T follicular helper cell (primary cell): ENCODE measurements at regions not wholly inside any gene's neighbourhood (a gene's known extent, or its start where the extent isn't known, plus 50 kb on each side); places are given as distances from the start of the nearest gene placed in this dataset.
"Not testable (repeated sequence)": the region's sequence is repeated elsewhere in the genome, so short reads cannot be mapped to it uniquely, and the experiment has no call there.

ENCODE experiments used
- DNase-seq: peaks from one replicate; pipeline ENCODE4 v3.0.0-alpha.2; 2020; ENCODE audit warnings: low read depth

DNA sequence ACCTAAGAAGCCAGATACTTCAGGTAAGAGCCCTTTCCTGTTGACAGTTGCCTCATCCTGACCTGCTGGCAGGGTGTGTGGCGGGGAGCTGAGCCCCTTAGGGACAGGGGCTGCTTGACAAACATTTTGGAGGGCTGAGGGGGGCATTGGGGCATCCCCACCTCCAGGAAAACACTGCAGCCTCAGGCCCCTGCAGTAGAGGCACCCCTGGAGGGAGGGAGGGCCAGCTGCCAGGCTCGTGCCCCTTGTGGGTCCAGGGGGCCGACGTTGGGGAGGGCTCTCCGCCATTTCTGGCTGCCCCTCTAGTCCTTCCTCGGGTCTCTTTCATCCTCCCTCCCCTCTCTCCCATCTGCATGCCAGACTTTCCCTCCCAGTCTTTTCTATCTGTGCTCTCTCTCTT lies 177.3 kb downstream of the RPS24 start:
- no peak for DNase-seq

GRCh38 chr10:78211561-78212051 lies 177.9 kb downstream of the RPS24 start:
- DNase-seq, result no peak

DNA sequence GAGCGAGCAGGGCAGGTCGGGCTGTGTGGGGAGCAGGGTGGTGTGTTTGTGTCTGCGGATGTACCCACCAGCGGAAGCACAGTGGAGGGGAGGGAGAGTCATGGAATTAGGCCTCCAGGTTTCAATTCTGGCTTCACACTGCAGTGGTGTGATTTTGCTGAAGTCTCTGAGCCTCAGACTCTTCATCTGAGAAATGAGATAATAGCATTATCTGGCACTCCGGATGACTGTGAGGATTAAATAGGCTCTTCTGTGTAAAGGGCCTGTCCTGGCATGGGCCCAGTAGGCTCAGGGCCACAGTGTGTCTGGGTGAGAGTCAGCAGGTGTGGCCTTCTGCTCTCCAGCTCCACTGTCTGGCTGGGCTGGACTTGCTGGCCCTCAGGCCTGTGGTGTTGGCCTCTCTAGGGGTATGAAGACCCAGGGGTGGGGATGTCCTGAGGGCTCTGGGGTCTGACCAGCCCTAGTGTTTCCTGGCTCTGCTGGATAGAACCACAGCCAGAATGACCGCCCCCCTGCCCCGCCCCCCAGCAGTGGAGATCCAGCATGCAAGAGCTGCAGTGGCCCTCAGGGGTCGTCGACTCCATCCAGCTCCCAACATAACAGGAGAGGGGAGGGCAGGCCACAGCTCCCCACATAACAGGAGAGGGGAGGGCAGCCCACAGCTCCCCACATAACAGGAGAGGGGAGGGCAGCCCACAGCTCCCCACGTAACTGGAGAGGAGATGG lies 178.6 kb downstream of the RPS24 start:
- DNase-seq, result no peak

GRCh38 chr10:78212786-78213175 lies 179.1 kb downstream of the RPS24 start:
- no peak for DNase-seq

DNA sequence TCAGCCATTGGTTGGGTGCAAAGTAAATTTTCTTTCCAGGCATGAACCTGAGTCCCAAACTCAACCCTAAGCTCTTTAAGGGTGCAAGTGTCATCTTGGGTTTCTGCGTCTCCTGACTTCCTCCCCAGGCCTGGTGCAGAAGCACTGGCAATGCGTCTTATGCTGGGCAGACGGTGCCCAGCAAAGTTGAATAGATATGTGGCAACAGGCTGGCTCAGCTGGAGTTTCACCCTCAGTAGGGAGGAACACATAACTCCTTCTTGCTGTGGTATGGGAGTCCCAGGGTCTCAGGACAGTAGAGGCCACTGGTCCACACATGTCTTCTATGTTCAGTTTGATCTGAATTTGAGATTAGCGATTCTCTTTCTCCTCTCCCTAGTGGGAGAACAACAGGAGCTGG lies 181.3 kb downstream of the RPS24 start:
- DNase-seq, result no peak

GRCh38 chr10:78215645-78216044 lies 182.0 kb downstream of the RPS24 start:
- no peak for DNase-seq

- no peak for DNase-seq
Measured at GRCh38 chr10:78217336-78217735, 183.7 kb downstream of the RPS24 start.

DNA sequence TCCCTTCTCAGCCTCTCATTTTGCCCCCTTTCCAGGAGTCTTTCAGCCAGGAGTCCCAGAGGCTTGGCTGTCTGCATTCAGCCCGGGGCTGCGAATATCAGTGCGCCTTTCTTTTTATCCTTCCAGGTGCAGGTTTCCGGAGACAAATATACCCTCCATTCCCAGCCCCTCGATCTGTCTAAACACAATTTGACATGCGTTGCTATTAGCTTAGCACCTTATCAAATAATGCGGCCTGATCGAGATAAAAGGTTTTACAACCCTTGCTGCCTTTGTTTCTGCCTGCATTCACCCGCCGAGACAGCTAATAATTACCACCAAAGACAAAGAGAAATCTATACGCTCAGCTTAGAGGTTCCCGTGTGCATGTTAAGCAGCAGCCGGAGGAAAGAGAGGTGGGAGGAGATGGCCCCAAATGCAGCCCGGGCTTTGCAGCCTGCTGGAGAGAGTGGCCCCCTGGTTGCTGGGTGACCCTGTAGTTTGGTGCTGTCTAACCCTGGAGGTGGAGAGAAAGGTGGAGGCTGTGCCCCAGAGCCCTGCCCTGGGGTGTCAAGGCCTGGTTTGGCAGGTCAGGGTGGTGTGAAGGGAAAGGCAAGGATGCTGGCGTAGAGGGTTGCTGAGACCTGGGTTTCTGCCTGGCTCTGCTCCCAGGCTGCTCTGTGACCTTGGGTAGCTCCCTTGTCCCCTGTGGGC lies 185.3 kb downstream of the RPS24 start:
- DNase-seq, result no peak

DNA sequence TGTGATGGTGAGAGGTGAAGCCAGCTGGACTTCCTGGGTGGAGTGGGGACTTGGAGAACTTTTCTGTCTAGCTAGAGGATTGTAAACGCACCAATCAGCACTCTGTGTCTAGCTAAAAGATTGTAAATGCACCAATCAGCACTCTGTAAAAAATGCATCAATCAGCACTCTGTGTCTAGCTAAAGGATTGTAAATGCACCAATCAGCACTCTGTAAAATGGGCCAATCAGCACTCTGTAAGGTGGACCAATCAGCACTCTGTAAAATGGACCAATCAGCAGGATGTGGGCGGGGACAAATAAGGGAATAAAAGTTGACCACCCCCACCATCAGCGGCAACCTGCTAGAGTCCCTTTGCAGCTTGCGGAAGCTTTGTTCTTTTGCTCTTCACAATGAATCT lies 185.9 kb downstream of the RPS24 start:
- not testable (repeated sequence) for DNase-seq

DNA sequence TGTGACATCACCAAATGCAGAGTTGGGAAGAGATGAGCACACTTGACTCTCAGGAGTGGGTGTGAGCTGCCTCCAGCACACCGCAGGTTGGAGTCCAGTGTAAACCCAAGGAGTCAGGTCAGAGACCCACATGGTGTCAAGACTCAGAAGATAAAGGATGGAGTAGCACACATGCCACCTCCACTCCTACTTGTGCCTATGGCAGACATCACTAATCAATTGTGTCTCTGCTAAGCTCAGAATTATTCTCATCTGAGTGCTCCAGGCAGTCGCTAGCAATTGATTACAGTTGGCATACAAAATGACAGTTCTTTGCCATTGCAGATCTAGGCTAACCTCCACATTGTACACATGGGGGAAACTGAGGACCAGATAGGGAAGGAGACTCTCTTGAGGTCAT lies 187.1 kb downstream of the RPS24 start:
- DNase-seq, result no peak

- no peak for DNase-seq
Measured at GRCh38 chr10:78222096-78222790, 188.6 kb downstream of the RPS24 start.

DNA sequence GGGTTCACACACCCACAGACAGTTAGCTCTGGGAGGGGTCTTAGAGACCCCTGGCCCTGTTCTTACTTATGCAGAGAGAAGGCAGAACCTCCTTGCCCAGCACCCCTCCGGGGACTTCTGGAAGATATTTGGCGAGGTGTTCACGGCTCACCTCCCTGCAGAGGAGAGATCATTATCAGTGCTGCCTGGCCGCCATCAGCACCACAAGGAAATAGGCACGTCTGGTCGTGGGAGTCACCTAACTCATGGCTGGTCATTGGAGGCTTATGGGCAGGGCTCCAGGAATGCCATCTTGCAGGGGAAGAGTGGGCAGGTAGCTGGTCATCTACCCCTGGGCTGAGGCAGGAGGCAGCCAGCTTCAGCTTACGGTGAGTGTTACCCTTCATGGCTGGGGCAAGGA lies 189.4 kb downstream of the RPS24 start:
- DNase-seq, result no peak

- DNase-seq, result no peak
Measured at GRCh38 chr10:78224602-78225001, 190.9 kb downstream of the RPS24 start.

- DNase-seq, result no peak
Measured at GRCh38 chr10:78225594-78225993, 191.9 kb downstream of the RPS24 start.

- DNase-seq, result no peak
Measured at GRCh38 chr10:78229489-78229888, 195.8 kb downstream of the RPS24 start.

GRCh38 chr10:78229950-78230675 lies 196.4 kb downstream of the RPS24 start:
- no peak for DNase-seq

- no peak for DNase-seq
Measured at GRCh38 chr10:78231327-78231726, 197.7 kb downstream of the RPS24 start.

GRCh38 chr10:78231939-78232338 lies 198.3 kb downstream of the RPS24 start:
- no peak for DNase-seq

DNA sequence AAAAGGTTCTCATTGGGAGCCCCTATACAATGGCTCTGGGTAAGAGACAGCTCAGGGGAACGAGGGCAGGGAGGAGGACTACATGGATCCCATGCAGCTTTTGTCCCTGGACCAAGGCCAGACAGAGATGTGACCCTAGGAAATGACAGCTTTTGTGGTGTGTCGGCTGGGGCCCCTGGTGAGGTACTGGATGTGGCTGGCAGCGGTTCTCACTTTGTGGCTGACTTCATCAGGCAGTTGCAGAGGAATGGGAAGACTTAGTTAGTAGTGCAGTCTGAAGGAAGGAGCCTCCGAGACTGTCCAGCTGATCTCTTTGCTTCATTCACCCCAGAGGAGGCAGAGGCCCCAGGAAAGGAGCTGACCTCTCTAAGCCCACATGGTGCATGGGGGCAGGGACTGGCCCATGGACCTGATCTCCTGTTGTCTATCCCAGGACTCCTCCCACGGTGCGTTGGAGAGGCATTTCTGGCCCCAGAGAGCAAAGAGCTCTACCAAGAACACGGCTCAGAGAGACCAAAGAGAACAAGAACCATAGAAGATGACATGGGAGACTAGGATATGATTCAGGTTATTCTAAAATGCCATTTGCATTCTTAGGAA lies 202.9 kb downstream of the RPS24 start:
- DNase-seq, result no peak

- not testable (repeated sequence) for DNase-seq
Measured at GRCh38 chr10:78237951-78238350, 204.3 kb downstream of the RPS24 start.

GRCh38 chr10:78247266-78247665 lies 213.6 kb downstream of the RPS24 start:
- no peak for DNase-seq

DNA sequence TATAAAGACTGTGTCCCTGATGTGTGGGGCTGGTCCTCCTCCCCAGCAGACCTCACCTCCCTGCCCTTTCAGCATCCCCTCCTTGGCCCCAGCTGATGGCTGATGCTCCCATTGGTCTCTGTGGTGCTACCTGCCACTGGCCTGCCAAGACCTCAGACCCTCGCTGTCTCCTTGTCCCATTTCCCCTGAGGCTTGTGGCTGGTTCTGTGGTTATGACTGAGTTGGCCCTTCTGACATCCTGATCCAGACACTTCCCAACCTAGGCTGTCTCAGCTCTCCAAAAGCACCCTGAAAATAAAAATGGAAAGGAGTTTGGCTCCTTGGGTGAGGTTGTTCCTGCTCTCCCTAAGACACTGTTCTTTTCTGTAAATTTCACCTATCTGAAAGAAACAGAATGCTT lies 214.2 kb downstream of the RPS24 start:
- no peak for DNase-seq
